C4-2B (cell line): ENCODE measurements at regions not wholly inside any gene's neighbourhood (a gene's known extent, or its start where the extent isn't known, plus 50 kb on each side); places are given as distances from the start of the nearest gene placed in this dataset.

ENCODE experiments used
- ZFX ChIP-seq: fragments of 450-650 bp; IDR thresholded peaks from 2 replicates; pipeline ENCODE4 v1.6.1; 2017
- TF ChIP-seq, protein P1 (sequence below): fragments of 450-650 bp; conservative IDR thresholded peaks from 2 replicates; pipeline ENCODE4 v1.5.1; 2017; ENCODE audit warnings: mild to moderate bottlenecking

DNA sequence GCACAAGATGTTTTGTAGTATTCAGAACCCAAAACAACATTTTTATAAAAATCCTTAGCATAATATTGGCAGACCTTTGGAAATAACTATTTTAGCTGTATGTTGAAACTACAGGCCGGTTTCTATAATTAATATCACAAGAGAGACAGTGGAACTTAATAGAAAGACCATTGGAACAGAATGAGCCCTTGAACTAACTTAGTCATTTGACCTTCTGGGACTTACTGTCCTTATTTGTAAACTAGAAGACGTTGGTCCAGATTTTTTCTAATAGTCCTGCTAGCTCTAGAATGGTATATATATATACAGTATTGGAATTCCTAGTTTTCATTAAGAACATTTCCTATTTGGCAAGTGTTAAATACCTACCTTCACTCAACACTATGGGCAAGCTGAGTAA lies 69.5 kb upstream of the ALDH1A1 start:
- TF ChIP-seq, protein P1, sequence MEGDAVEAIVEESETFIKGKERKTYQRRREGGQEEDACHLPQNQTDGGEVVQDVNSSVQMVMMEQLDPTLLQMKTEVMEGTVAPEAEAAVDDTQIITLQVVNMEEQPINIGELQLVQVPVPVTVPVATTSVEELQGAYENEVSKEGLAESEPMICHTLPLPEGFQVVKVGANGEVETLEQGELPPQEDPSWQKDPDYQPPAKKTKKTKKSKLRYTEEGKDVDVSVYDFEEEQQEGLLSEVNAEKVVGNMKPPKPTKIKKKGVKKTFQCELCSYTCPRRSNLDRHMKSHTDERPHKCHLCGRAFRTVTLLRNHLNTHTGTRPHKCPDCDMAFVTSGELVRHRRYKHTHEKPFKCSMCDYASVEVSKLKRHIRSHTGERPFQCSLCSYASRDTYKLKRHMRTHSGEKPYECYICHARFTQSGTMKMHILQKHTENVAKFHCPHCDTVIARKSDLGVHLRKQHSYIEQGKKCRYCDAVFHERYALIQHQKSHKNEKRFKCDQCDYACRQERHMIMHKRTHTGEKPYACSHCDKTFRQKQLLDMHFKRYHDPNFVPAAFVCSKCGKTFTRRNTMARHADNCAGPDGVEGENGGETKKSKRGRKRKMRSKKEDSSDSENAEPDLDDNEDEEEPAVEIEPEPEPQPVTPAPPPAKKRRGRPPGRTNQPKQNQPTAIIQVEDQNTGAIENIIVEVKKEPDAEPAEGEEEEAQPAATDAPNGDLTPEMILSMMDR, result no peak
- no peak for TF ChIP-seq ZFX
